ENCODE measurements at regions not wholly inside any gene's neighbourhood (a gene's known extent, or its start where the extent isn't known, plus 50 kb on each side); places are given as distances from the start of the nearest gene placed in this dataset.

DNA sequence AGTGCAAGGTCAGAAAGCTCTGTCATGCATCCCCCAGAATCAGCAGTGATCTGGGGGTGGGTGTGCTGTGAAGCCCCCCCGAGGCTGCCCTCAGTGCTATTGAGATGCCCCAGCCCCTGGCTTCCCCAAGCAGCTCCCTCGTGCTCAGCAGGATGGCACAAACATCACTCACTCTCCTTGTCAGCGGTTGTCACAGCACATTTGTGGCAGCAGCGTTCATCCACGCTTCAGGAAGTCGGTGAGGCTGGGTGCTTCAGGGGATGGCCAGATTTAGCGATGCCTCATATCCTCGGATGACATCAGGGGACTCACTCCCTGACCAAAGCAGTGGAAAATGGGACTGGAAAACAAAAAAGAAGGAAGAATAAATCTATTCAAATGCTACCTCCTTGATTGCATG lies 54.4 kb upstream of the SLC6A11 start:
- H3K27me3 ChIP-seq = peaks cover 6 to 16% (median 7%) of the 10 kb centered on the region in 3 donors
- H3K36me3 ChIP-seq = no peaks in the 10 kb centered on the region
- in situ Hi-C loops (cut with MboI; ENCODE audit: low sequenced_read_pairs in 4 of 4) = loop anchor here in 3 of 4 donors (25.0 kb wide), 2 partner anchors 301 to 576 kb away; no protein-coding TSS in a partner anchor
- H3K4me3 ChIP-seq = no peak overlapping the region
- no peaks in the 10 kb centered on the region for H3K4me1 ChIP-seq
- ATAC-seq (no peak), DNase-seq (no peak)
- no peaks in the 10 kb centered on the region for H3K9me3 ChIP-seq
- TF ChIP-seq, protein P1, sequence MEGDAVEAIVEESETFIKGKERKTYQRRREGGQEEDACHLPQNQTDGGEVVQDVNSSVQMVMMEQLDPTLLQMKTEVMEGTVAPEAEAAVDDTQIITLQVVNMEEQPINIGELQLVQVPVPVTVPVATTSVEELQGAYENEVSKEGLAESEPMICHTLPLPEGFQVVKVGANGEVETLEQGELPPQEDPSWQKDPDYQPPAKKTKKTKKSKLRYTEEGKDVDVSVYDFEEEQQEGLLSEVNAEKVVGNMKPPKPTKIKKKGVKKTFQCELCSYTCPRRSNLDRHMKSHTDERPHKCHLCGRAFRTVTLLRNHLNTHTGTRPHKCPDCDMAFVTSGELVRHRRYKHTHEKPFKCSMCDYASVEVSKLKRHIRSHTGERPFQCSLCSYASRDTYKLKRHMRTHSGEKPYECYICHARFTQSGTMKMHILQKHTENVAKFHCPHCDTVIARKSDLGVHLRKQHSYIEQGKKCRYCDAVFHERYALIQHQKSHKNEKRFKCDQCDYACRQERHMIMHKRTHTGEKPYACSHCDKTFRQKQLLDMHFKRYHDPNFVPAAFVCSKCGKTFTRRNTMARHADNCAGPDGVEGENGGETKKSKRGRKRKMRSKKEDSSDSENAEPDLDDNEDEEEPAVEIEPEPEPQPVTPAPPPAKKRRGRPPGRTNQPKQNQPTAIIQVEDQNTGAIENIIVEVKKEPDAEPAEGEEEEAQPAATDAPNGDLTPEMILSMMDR (IDR thresholded peaks at IDR 0.05 in 4 of 5, conservative IDR thresholded peaks at IDR 0.05 in 1 of 5) = no peak
- TF ChIP-seq POLR2A (IDR thresholded peaks at IDR 0.05) = no peak
- intact Hi-C loops (cut with DNase I; ENCODE audit: low total_unique reads) = no loop called here
- H3K27ac ChIP-seq = no peak overlapping the region

- no peak overlapping the region for H3K4me3 ChIP-seq
- H3K27ac ChIP-seq = no peak overlapping the region
- no peak for ATAC-seq
- no peaks in the 10 kb centered on the region for H3K9me3 ChIP-seq
- in situ Hi-C loops (cut with MboI; ENCODE audit: low sequenced_read_pairs in 4 of 4) (loop anchor here in 3 of 4 donors (25.0 kb wide), 2 partner anchors 300 to 575 kb away; no protein-coding TSS in a partner anchor), intact Hi-C loops (cut with DNase I; ENCODE audit: low total_unique reads) (no loop called here)
- H3K27me3 ChIP-seq = peaks cover 8 to 16% (median 11%) of the 10 kb centered on the region in 3 donors
- no peaks in the 10 kb centered on the region for H3K36me3 ChIP-seq
- DNase-seq = no peak
- no peaks in the 10 kb centered on the region for H3K4me1 ChIP-seq
- TF ChIP-seq, protein P1 (IDR thresholded peaks at IDR 0.05 in 4 of 5, conservative IDR thresholded peaks at IDR 0.05 in 1 of 5) = no peak
Measured at GRCh38 chr3:10762116-10762515, 53.9 kb upstream of the SLC6A11 start.

- TF ChIP-seq POLR2A (IDR thresholded peaks at IDR 0.05) = no peak
- TF ChIP-seq, protein P1 (IDR thresholded peaks at IDR 0.05 in 4 of 5, conservative IDR thresholded peaks at IDR 0.05 in 1 of 5) = no peak
- no peak for DNase-seq
- Histone ChIP-seq H3K4me3 (no peak overlapping the region), H3K9me3 (no peaks in the 10 kb centered on the region), H3K4me1 (no peaks in the 10 kb centered on the region), H3K27me3 (peaks cover 8 to 16% (median 11%) of the 10 kb centered on the region in 3 donors), H3K36me3 (no peaks in the 10 kb centered on the region), H3K27ac (no peak overlapping the region)
- in situ Hi-C loops (cut with MboI; ENCODE audit: low sequenced_read_pairs in 4 of 4) (loop anchor here in 3 of 4 donors (25.0 kb wide), 2 partner anchors 300 to 575 kb away; no protein-coding TSS in a partner anchor), intact Hi-C loops (cut with DNase I; ENCODE audit: low total_unique reads) (no loop called here)
- ATAC-seq = no peak
Measured at GRCh38 chr3:10762611-10763247, 53.3 kb upstream of the SLC6A11 start.

DNA sequence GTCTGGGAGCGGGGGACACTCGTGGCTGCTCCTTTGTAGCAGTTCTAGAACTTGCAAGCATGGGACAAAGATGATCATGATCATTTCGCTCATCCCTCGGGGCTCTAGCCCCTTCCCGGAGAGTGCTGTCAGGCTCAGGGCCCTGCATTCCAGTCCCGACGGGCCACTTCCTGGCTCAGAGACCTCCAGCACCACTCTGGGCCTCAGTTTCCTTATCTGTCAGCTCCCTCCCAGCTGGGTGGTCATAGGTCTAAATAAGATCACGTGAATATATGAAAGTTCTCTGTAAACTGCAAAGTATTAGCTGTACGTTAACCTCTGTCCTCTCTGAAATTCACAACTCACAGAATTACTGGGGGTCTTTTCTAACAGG lies 52.8 kb upstream of the SLC6A11 start:
- peaks cover 8 to 16% (median 11%) of the 10 kb centered on the region in 3 donors for H3K27me3 ChIP-seq
- H3K4me1 ChIP-seq = no peaks in the 10 kb centered on the region
- intact Hi-C loops (cut with DNase I; ENCODE audit: low total_unique reads) = no loop called here
- no peak overlapping the region for H3K27ac ChIP-seq
- no peaks in the 10 kb centered on the region for H3K9me3 ChIP-seq
- no peak for TF ChIP-seq POLR2A (IDR thresholded peaks at IDR 0.05)
- TF ChIP-seq, protein P1 (IDR thresholded peaks at IDR 0.05 in 4 of 5, conservative IDR thresholded peaks at IDR 0.05 in 1 of 5) = no peak
- no peaks in the 10 kb centered on the region for H3K36me3 ChIP-seq
- H3K4me3 ChIP-seq = no peak overlapping the region
- in situ Hi-C loops (cut with MboI; ENCODE audit: low sequenced_read_pairs in 4 of 4) = loop anchor here in 3 of 4 donors (25.0 kb wide), 2 partner anchors 299 to 574 kb away; no protein-coding TSS in a partner anchor
- ATAC-seq (no peak), DNase-seq (no peak)
